Caki2 (cell line): ENCODE measurements at regions not wholly inside any gene's neighbourhood (a gene's known extent, or its start where the extent isn't known, plus 50 kb on each side); places are given as distances from the start of the nearest gene placed in this dataset.
"Not testable (repeated sequence)": the region's sequence is repeated elsewhere in the genome, so short reads cannot be mapped to it uniquely, and the experiment has no call there.

ENCODE experiments used
- DNase-seq: peaks from one replicate; pipeline ENCODE4 v3.0.0-alpha.2; 2015; ENCODE audit warnings: low read depth
- in situ Hi-C: cut with HindIII; loops from 2 replicates; pipeline ENCODE4 v1.10.0; 2016; ENCODE audit warnings: low sequenced_read_pairs, low pct_unique_long_range_greater_than_20kb, mixed read lengths

DNA sequence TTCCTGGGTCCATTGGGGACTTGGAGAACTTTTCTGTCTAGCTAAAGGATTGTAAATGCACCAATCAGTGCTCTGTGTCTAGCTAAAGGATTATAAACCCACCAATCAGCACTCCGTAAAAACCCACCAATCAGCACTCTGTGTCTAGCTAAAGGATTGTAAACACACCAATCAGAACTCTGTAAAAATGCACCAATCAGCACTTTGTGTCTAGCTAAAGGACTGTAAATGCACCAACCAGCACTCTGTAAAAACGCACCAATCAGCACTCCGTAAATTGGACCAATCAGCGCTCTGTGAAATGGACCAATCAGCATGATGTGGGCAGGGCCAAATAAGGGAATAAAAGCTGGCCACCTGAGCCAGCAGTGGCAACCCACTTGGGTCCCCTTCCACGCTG is 522.4 kb upstream of the LINC00305 start:
- DNase-seq, in situ Hi-C loops: not testable (repeated sequence)

DNA sequence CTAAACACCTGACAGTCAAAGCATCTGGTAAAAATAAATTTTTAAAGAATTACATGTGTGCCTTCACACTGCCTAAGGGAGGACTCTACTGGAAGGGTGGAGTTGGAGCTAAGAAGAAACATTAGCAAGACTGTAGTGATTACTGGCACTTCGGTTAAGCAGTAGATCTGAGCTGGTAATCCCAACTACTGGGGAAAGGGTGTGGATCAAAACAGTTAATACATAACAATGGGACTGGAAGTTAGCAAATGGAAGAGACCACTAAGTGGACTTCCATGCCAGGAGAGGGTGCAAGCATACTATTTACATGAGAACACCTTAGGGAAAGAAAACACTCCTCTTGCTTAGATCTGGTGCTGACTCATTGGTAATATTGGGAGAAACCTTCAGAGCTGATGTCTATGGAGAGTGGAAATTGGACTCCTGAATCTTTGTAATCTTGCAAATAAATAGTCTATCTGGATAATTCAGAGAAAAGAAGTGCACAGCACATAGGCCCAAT is 519.6 kb upstream of the LINC00305 start:
- in situ Hi-C loops = no loop called here
- DNase-seq = no peak

DNA sequence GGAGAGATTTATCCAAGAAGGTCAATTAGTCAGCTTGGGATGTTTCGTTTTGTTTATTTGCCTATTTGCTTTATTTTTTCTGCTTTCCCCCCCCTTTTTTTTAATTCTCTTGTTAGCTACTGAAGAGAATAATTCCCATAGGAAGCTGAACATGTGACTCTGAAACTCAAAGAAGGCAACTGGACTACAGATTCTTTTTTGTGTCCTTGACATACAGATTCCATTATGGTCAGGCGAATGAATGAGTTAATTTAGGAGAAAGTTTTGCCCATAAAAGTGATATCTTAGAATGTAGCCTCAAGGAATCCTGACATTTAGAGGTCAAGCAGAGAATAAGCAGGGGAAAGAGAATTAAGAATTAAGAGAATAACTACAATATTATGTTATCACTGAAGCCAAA is 514.2 kb upstream of the LINC00305 start:
- DNase-seq = no peak
- in situ Hi-C loops = no loop called here

DNA sequence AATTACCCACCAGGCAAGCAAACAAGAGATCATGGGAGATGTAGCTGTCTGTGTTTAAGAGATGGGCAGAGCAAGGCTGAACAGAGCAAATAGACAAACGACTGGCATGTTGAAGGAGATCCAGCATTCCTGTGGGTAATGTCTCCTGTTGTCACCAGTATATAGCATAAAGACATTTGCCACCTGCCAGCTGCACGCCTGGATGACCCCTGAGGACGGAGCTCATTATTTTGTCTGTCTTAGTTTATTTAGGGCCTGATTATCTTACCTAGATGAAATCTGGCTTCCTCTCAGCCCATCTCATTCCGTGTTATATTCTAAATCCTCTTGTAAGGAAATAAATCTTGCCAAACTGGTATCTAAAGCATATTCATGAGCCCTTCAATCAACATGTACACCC is 510.3 kb upstream of the LINC00305 start:
- in situ Hi-C loops = no loop called here
- no peak for DNase-seq

DNA sequence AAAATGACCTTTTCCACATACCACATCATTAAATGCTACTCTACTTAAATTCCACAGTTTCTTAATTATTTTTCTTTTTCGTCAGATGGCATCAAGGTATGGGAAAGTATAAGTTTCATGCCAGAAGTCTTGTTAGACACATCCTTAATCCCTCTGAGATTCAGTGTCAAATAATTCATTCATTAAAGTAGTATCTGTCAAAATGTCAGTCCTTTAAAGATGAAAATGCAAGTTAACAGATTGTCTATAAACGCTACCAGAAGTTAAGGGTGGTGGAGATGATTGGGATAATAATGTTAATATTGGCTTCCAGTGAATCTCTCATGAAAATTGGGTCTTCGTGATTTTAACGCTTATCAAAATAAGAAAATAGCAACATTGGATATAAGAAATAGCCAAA is 504.2 kb upstream of the LINC00305 start:
- no peak for DNase-seq
- in situ Hi-C loops = no loop called here

DNA sequence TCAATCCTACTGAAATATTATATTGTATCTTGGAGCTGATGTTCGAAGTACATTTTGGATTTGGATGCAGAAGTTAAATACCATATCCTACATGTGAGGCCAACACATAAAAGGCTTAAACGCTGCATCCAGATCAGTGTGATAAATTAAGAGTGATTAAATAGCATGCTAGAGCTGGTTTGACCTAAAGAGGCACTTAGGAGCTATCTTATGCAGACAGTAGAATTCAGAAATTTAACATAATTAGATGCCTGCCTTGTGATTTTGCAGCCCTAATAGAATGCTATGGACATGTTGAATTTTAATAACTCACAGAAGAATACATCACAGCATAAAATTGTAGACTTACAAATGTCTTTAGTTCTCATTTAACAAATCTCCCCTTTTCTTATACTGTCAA is 501.2 kb upstream of the LINC00305 start:
- DNase-seq = no peak
- in situ Hi-C loops = no loop called here

DNA sequence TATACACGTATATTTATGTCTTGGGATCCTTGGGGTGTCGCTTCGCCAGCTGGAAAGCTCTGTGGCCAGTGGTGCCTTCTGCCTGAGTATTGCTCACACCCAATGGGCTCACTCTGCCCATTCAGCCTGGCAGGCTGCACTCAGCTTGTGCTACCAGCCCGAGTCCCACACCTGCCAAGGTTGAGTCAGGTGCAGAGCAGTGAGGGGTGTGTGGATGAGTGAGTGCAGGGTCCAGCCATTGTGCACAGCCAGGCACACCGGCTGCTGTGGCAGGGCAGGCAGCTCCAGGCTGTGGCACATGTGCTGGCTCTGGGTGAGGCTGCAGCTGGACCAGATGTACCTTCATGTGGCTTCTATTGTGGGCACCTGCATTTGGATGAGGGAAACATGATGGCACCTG is 496.9 kb upstream of the LINC00305 start:
- DNase-seq = no peak
- in situ Hi-C loops = no loop called here

DNA sequence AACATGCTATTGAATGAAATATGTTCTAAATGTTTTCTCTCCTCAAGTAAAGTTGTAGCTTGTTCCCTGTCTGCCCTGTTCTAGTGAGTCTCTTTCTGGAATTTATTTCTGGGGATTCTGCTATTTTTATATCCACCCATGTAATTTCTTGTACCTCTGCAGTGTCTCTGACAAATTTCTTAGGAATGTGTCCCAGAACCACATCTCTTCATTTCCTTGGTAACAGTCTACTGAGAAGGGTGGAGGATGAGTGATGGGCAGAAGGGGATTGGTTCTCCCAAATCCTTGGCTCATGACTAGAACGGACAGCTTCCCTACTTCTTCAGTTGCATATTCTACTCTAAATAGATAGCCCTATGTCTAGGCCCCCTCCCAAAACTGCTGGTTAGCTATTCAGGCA is 490.6 kb upstream of the LINC00305 start:
- in situ Hi-C loops = no loop called here
- DNase-seq = no peak

DNA sequence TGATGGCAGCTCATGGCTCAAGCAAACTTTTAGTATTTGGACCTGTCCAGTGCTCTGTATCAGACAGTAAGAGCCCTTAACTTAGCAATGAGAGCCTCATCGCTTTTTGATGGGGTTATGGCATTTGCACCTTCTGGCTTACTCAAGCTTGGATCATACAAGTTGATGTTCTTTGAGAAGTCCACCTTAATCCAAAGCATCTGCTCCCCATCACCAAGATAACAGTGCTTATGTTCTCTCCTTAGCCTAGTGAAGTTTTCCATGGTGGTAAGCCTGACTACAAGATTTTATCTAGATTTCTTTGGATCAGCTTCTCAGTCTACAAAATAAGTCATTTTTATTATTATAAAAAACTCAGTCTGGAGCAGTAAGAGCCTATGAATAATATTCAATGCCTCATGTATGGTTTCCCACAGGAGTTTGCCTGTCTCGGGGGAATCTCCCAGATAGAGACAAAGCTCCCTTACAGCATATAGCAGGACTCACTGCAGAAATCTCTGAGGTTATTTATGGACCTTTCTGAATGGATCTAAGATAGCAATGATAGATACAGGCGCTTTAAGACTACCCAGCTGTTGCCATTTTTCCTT is 472.2 kb upstream of the LINC00305 start:
- in situ Hi-C loops = no loop called here

DNA sequence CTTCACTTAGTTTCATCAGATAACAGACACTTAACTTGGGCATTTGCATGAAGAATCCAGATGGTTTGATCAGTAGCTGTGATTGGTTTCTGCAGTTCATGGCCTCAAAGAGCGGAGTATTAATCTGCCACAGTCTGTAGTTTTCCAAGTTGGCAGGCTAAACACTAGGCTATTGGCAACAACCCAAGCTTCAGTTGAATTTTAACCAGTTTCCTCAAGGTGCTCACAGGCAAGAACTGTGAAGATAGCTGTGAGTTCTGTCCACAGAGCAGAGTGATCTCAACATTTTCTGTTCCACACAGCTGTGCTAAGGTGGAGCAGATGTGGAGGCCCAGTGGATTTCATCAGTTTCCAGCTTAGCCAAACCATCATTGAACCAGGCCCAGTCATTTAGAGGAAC is 469.5 kb upstream of the LINC00305 start:
- DNase-seq = no peak
- in situ Hi-C loops = no loop called here

More for the DNA sequence above, 472.2 kb upstream of the LINC00305 start:
- DNase-seq = no peak

DNA sequence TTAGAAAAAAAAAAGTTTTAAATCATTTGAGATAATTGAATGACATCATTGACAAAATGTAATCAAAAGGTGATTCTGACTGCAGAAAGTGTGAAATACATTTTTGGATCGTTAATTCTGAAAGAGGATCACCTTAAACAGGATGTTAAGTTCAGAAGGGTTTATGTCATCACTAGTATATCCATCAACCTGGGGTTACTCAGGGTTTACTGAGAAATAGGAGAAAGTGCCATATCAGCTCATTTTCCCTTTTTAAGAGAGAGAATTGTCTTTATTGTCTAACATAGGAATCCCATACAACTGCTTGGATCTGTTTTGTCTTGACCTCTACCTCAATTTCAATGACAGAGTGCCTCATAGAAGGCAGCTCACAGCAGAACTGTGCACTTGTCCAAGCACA is 466.1 kb upstream of the LINC00305 start:
- in situ Hi-C loops = no loop called here
- DNase-seq = no peak

DNA sequence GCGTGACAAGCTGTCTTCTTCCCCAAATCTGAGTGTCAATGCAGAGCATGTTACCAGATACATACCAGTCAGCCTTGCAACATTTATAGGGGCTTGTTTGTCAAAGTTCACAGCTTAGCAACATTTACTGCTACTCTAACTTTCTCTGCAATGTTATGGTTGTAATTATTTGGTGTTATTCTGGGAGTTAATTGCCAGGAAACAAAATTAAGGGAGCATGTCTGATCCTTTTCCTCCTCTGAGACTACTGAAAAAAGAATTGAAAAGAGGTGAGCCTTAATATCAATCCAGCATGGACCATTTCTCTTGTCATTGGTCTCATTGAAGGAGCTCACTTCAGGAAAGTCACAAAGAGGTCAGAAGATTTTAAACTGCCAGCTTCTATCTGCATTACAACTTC is 465.6 kb upstream of the LINC00305 start:
- DNase-seq = no peak
- in situ Hi-C loops = no loop called here

DNA sequence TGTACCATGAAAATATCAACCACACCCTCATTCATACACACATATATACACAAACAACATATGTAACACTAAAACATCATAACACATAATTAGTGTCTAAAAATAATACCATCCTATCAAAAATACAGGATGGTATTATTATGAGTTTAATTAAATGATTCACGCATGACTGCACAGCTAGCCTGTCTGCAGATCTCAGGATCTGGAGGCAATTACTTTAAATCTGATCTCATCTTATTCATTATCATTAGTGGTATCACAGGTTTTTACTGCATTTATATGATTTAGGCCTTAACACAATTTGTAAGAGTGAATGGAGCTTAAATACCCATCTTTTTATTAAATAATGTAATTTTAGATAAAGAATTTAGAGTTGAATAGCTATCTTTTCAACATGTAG is 443.4 kb upstream of the LINC00305 start:
- DNase-seq = no peak
- in situ Hi-C loops = no loop called here

DNA sequence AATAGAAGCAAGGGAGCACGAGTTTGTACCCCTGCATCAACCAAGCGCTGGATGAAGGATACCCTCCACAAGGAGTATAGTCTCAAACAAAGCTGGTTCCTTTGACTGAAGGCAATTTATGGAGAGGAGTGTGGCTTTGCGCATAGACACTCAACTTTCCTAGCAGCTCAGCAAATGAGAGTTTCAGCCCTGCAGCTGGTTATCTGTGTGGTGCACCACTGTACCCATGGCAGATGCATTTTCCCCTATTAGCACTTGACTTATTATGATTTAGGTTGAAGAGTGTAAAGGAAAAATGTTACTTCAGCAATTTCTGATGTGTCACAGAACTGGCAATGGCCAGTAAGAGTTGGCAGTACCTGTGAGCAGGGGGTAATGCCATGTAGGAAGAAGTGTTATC is 440.1 kb upstream of the LINC00305 start:
- in situ Hi-C loops = no loop called here
- DNase-seq = no peak

DNA sequence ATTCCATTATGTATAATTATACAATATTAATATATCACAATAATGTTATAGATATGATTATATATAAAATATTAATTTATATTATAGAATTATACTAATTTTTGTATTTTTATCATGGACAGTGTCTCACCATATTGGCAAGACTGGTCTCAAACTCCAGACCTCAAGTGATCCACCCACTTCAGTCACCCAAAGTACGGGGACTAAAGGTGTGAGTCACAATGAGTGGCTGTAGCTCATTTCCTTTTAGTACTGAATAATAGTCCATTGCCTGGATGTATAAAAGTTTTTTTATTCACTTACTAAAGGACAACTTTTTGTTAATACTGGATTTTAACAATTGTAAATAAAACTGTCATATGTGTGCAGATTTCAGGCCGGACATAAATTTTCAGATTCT is 417.6 kb upstream of the LINC00305 start:
- no peak for DNase-seq
- in situ Hi-C loops = no loop called here

DNA sequence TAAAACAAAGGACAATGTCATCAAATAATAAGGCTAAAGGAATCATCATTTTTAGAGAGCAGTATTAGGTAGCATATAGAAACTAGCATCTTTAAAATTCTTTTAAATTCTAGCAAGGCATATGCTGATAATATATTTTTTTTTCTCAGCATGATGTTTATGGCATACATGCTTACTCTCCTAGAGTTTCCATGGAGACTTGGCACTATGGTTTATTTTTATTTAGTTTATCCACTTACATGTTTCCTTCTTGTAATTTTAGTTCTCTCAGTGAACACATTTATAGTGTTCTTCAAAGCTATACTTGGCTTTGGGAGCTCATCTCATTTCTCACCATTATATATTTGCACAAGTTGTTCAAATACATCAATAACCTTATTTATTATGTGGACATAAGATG is 413.8 kb upstream of the LINC00305 start:
- in situ Hi-C loops = no loop called here
- no peak for DNase-seq

DNA sequence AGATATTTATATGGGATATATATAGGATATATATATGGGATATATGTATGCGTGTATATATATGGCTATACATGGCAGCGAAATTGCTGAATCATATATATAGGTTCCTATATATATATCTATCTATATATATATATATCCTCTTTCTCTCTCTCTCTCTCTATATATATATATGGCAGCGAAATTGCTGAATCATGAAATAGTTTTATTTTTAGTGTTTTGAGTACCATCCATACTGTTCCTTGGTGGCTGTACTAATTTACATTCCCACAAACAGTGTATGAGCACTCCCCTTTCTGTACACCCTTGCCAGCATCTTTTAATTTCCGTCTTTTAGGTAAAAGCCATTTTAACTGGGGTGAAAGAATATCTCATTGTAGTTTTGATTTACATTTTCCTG is 397.6 kb upstream of the LINC00305 start:
- in situ Hi-C loops = no loop called here
- no peak for DNase-seq

DNA sequence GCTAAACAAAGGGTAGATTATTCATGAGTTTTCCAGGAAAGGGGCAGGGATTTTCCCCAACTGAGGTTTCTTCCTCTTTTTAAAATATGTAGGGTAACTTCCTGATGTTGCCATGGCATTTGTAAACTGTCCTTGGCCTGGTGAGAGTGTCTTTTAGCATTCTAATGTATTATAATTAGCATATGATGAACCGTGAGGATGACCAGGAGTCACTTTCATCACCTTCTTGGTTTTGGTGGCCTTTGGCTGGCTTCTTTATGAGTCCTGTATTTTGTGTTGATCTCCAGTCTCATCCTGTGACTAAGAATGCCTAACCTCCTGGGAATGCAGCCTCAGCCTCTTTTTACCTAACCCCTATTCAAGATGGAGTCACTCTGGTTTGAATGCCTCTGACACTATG is 391.0 kb upstream of the LINC00305 start:
- in situ Hi-C loops = no loop called here
- DNase-seq = no peak

DNA sequence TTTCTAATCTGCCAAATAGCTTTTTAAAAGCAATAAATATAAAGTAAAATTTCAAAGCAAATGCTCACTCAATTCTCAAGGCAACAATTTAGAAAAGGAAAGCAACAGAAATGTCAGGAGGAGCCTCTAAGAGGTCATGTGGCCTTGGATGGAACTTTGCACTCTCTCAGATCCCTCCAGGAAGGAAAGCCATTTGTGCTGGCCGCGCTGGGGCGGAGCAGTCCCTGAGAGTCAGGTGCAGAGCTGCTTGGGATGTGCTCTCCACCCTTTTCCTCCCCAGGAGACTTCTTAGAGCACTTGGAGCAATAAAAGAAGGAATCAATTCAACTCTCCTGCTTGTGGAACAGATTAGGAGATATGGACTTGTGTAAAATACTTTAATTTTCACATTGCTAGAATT is 379.8 kb upstream of the LINC00305 start:
- in situ Hi-C loops = no loop called here
- DNase-seq = no peak

DNA sequence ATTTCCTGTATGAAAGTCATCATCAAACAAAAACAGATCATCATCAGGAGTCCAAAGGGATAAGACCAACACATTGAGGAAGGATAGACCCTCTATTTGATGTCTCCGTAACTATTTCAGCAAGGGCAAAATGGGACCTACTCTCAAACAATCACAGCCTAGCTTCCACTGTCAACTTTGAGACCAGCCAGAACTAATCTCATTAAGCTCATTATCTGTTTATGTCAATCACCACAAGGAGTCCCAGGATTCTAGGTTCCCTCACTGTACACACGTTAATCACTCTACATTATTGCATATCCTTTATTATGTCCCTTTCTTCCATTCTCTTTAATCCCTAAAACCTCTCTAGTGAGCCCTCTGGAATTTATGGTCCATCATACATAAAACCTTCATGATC is 370.3 kb upstream of the LINC00305 start:
- in situ Hi-C loops = no loop called here
- no peak for DNase-seq

DNA sequence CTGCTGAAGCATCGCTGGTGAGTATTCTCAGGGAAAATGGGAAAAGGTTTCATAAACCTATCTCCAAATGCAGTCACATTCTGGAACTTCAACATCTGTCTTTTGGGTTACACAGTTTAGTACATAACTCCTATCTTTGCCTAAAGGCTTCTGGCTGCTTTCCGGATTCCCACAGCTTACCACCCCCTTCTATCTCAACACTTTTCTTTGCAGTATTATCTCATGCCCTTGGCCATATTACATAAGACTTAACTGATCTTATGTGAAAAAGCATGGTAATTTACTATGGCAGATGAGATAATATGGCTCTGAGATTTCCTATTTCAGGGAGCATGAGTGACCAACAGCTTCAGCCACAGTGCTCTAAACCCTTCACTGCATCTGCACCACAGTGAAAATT is 369.3 kb upstream of the LINC00305 start:
- in situ Hi-C loops = no loop called here
- no peak for DNase-seq
